A549 (cell line): ENCODE measurements at regions not wholly inside any gene's neighbourhood (a gene's known extent, or its start where the extent isn't known, plus 50 kb on each side); places are given as distances from the start of the nearest gene placed in this dataset.
A peak's percentile ranks its signal among the peaks of the same experiment; 100 is the strongest.

Experiments used
- ATAC-seq, 2 experiments: fragments of 200-7000 bp in 1 of 2; fragments of >200 bp in 1 of 2; cut with Nextera tagmentation in 1 of 2; cut with Tn5 transposase in 1 of 2; 3 replicates each; pipeline versions ENCODE4 v1.8.0 to v1.9.1; 2018 to 2020; ENCODE audit warnings: mild to moderate bottlenecking in 1 of 2, moderate library complexity in 1 of 2
- CTCF ChIA-PET: fragments of 300-600 bp; sonication (Branson Sonifier 250); formaldehyde crosslinking; extraction: SDS; loops from one replicate; lab custom pipeline; 2021; ENCODE audit warnings: antibody characterized with exemption, inconsistent platforms; lab: Yijun Ruan, JAX
- POLR2A ChIA-PET: fragments of 350-600 bp; formaldehyde crosslinking; extraction: SDS; loops from one replicate; lab custom pipeline; 2021; ENCODE audit warnings: antibody characterized with exemption, inconsistent platforms; lab: Yijun Ruan, JAX
- DNase-seq, 2 experiments: peaks; one replicate each; pipeline versions ENCODE4 v3.0.0 to v3.0.0-alpha.2; 2011 to 2016; ENCODE audit warnings: low read depth in 1 of 2, low spot score in 1 of 2
- FAIRE-seq: peaks from 2 replicates; lab custom pipeline; 2011; peaks lifted over from hg19 to GRCh38; lab: Jason Lieb, UNC
- H3K27ac ChIP-seq, 2 experiments: fragments of >200 bp; sonication (Bioruptor Twin); formaldehyde crosslinking; 3 replicates each; pipeline ENCODE4 v1.5.1; 2016 to 2017
- H3K4me1 ChIP-seq: fragments of >200 bp; sonication (Bioruptor Twin); formaldehyde crosslinking; 3 replicates; pipeline ENCODE4 v1.6.1; 2016
- H3K4me2 ChIP-seq: fragments of >200 bp; sonication (Bioruptor Twin); formaldehyde crosslinking; 3 replicates; pipeline ENCODE4 v1.6.1; 2016
- H3K4me3 ChIP-seq: fragments of >200 bp; sonication (Bioruptor Twin); formaldehyde crosslinking; 3 replicates; pipeline ENCODE4 v1.5.1; 2016
- H3K9me3 ChIP-seq: fragments of >200 bp; sonication (Bioruptor Twin); formaldehyde crosslinking; 3 replicates; pipeline ENCODE4 v1.6.1; 2016
- BHLHE40 ChIP-seq: IDR thresholded peaks from 2 replicates; pipeline ENCODE4 v1.6.1; 2012; ENCODE audit warnings: low read depth, low read length, inconsistent platforms
- CBX2 ChIP-seq: fragments of 200-600 bp; sonication (generic); IDR thresholded peaks from 2 replicates; pipeline ENCODE4 v1.6.1; 2016; ENCODE audit warnings: low read depth, mild to moderate bottlenecking, borderline replicate concordance
- CBX8 ChIP-seq: fragments of 200-600 bp; sonication (generic); IDR thresholded peaks from 2 replicates; pipeline ENCODE4 v1.6.1; 2016
- CHD2 ChIP-seq: fragments of 150-350 bp; IDR thresholded peaks from 2 replicates; pipeline ENCODE4 v1.6.1; 2014; ENCODE audit warnings: low read length; ENCODE audit not compliant: partially characterized antibody
- CHD4 ChIP-seq: fragments of 200-600 bp; sonication (generic); IDR thresholded peaks from 2 replicates; pipeline ENCODE4 v1.6.1; 2016; ENCODE audit warnings: antibody characterized with exemption, mild to moderate bottlenecking, borderline replicate concordance
- EP300 ChIP-seq, 2 experiments: fragments of >200 bp; sonication (Bioruptor Twin); formaldehyde crosslinking; IDR thresholded peaks; 2 replicates in 1 of 2; 3 replicates in 1 of 2; pipeline ENCODE4 v1.6.1; 2016 to 2017
- ESRRA ChIP-seq: fragments of 150-350 bp; IDR thresholded peaks from 2 replicates; pipeline ENCODE4 v1.6.1; 2014; ENCODE audit warnings: mild to moderate bottlenecking, low read length, borderline replicate concordance
- FOXS1 ChIP-seq: fragments of 250-450 bp; sonication (Bioruptor Pico); IDR thresholded peaks from 2 replicates; pipeline ENCODE4 v1.5.0; 2020; ENCODE audit warnings: mild to moderate bottlenecking, moderate library complexity
- HDAC2 ChIP-seq: fragments of 200-600 bp; sonication (generic); IDR thresholded peaks from 2 replicates; pipeline ENCODE4 v1.6.1; 2016
- HEYL ChIP-seq: fragments of 250-450 bp; sonication (Bioruptor Pico); IDR thresholded peaks from 2 replicates; pipeline ENCODE4 v1.8.0; 2021; ENCODE audit warnings: mild to moderate bottlenecking, moderate library complexity
- JUN ChIP-seq, 2 experiments: fragments of >200 bp; sonication (Bioruptor Twin); formaldehyde crosslinking; IDR thresholded peaks; 2 replicates in 1 of 2; 3 replicates in 1 of 2; pipeline ENCODE4 v1.6.1; 2016 to 2017
- JUNB ChIP-seq: fragments of >200 bp; sonication (Bioruptor Twin); formaldehyde crosslinking; IDR thresholded peaks from 2 replicates; pipeline ENCODE4 v1.6.1; 2016
- KDM5A ChIP-seq: fragments of 200-600 bp; sonication (generic); IDR thresholded peaks from 2 replicates; pipeline ENCODE4 v1.6.1; 2016; ENCODE audit warnings: antibody characterized with exemption, mild to moderate bottlenecking
- MAZ ChIP-seq: fragments of 150-350 bp; IDR thresholded peaks from 2 replicates; pipeline ENCODE4 v1.6.1; 2014; ENCODE audit warnings: antibody characterized with exemption, low read depth, low read length, borderline replicate concordance
- MYC ChIP-seq: IDR thresholded peaks from 2 replicates; pipeline ENCODE4 v1.6.1; 2012; ENCODE audit warnings: mild to moderate bottlenecking, inconsistent platforms, low read length, improper control_type of control experiment, borderline replicate concordance
- NFE2L2 ChIP-seq: fragments of 150-350 bp; conservative IDR thresholded peaks from 2 replicates; pipeline ENCODE4 v1.6.1; 2014; ENCODE audit warnings: low read length
- NR3C1 ChIP-seq: fragments of >200 bp; sonication (Bioruptor Twin); formaldehyde crosslinking; IDR thresholded peaks from 3 replicates; pipeline ENCODE4 v1.6.1; 2017
- POLR2A ChIP-seq: IDR thresholded peaks from 2 replicates; pipeline ENCODE4 v1.6.1; 2012; ENCODE audit warnings: mild to moderate bottlenecking, low read length
- RAD21 ChIP-seq, 2 experiments: fragments of >200 bp in 1 of 2; sonication (Bioruptor Twin) in 1 of 2; formaldehyde crosslinking in 1 of 2; IDR thresholded peaks in 1 of 2; conservative IDR thresholded peaks in 1 of 2; 2 replicates in 1 of 2; 3 replicates in 1 of 2; pipeline ENCODE4 v1.6.1; 2012 to 2018; ENCODE audit warnings: inconsistent platforms in 1 of 2
- RCOR1 ChIP-seq: fragments of 150-350 bp; IDR thresholded peaks from 2 replicates; pipeline ENCODE4 v1.6.1; 2014; ENCODE audit warnings: antibody characterized with exemption, low read length, low read depth
- SMC3 ChIP-seq: fragments of >200 bp; sonication (Bioruptor Twin); formaldehyde crosslinking; IDR thresholded peaks from 3 replicates; pipeline ENCODE4 v1.6.1; 2018; ENCODE audit warnings: inconsistent platforms
- SREBF2 ChIP-seq: fragments of 450-650 bp; IDR thresholded peaks from 2 replicates; pipeline ENCODE4 v1.6.1; 2014; ENCODE audit warnings: mild to moderate bottlenecking, moderate library complexity
- TP53 ChIP-seq: fragments of 250-450 bp; sonication (Bioruptor Pico); IDR thresholded peaks from 2 replicates; pipeline ENCODE4 v1.5.0; 2021; ENCODE audit warnings: mild to moderate bottlenecking, moderate library complexity
- ZC3H11A ChIP-seq: fragments of 450-650 bp; IDR thresholded peaks from 2 replicates; pipeline ENCODE4 v1.6.1; 2014; ENCODE audit warnings: antibody characterized with exemption, mild to moderate bottlenecking
- ZFP36 ChIP-seq: fragments of 450-650 bp; IDR thresholded peaks from 2 replicates; pipeline ENCODE4 v1.6.1; 2014; ENCODE audit warnings: borderline replicate concordance; ENCODE audit not compliant: partially characterized antibody
- WGBS: methylation state at CpG from one replicate; pipeline ENCODE4 v1.1.6; 2017; ENCODE audit errors: missing lambda C conversion rate; 5-methylcytosine and 5-hydroxymethylcytosine counted together

DNA sequence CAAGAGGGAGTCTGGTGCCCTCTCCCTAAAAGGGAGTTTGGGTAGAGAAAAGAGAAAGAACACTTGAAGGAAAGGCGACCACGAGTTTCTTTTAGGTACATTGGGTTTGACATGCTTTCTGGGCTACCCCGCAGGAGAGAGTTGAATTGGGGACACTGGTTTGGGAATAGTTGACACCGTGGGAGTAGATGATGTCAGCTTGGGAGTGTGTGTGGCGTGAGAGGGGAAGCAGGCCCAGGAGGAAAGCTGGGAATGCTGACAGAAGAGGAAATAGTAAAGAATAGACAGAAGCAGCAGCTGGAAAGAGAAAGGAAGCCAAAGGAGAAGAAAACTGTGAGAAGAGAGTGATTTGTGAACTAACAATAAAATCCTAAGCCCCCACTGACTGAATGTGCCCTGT lies 442.9 kb downstream of the DYNC2H1 start (continued):
- no peak for TF ChIP-seq EP300 (IDR thresholded peaks at IDR 0.05)
- TF ChIP-seq JUNB = no peak
- TF ChIP-seq ZFP36 = no peak
- no peak for TF ChIP-seq MYC
- no peak for TF ChIP-seq NR3C1
- TF ChIP-seq ESRRA = no peak
- TF ChIP-seq SREBF2 = no peak
- no peak for TF ChIP-seq CHD4
- no peak for TF ChIP-seq MAZ

GRCh38 chr11:103556171-103556570 lies 446.9 kb downstream of the DYNC2H1 start:
- Histone ChIP-seq H3K4me3 (no peak overlapping the region), H3K27ac (no peak overlapping the region), H3K9me3 (no peaks in the 10 kb centered on the region), H3K4me2 (no peak overlapping the region), H3K4me1 (no peaks in the 10 kb centered on the region)
- WGBS = 68% methylated on average over 3 of the region's 3 CpGs
- no peak for ATAC-seq
- TF ChIP-seq ESRRA (no peak), SMC3 (no peak), RAD21 (conservative IDR thresholded peaks at IDR 0.05 in 1 of 2, IDR thresholded peaks at IDR 0.05 in 1 of 2) (no peak), POLR2A (no peak), NFE2L2 (no peak), SREBF2 (no peak), CHD2 (no peak), TP53 (CRISPR knock-in tag) (no peak), FOXS1 (CRISPR knock-in tag) (no peak), JUN (IDR thresholded peaks at IDR 0.05) (no peak), BHLHE40 (no peak), KDM5A (no peak), HEYL (CRISPR knock-in tag) (no peak), CBX8 (no peak), JUNB (no peak)
- FAIRE-seq = no peak
- POLR2A ChIA-PET = no interaction called here
- CTCF ChIA-PET = no interaction called here
- no peak for DNase-seq

GRCh38 chr11:103566116-103566515 lies 456.9 kb downstream of the DYNC2H1 start:
- H3K4me3 ChIP-seq = no peak overlapping the region
- no peak for ATAC-seq
- H3K4me2 ChIP-seq = no peak overlapping the region
- no peaks in the 10 kb centered on the region for H3K9me3 ChIP-seq
- TF ChIP-seq HDAC2 (no peak), CBX2 (no peak)
- H3K27ac ChIP-seq = no peak overlapping the region
- no peak for FAIRE-seq
- CTCF ChIA-PET = no interaction called here
- DNase-seq = no peak
- POLR2A ChIA-PET = no interaction called here
- 71% methylated on average over 4 of the region's 4 CpGs for WGBS
- no peaks in the 10 kb centered on the region for H3K4me1 ChIP-seq

- Histone ChIP-seq H3K9me3 (no peaks in the 10 kb centered on the region), H3K4me2 (peak overlapping the region; percentile 9; the same call in 1 of the 3 replicates), H3K27ac (no peak overlapping the region), H3K4me1 (peaks cover 10% of the 10 kb centered on the region)
- FAIRE-seq (no peak), DNase-seq (no peak), ATAC-seq (no peak)
- 90% methylated on average over 2 of the region's 2 CpGs for WGBS
- ChIA-PET CTCF (no interaction called here), POLR2A (no interaction called here)
- TF ChIP-seq FOXS1 (CRISPR knock-in tag) (no peak), RCOR1 (no peak), CHD4 (no peak), CBX2 (no peak), ZC3H11A (no peak)
- TF ChIP-seq, all 56 proteins: peak for 0
- H3K4me3 ChIP-seq = no peak overlapping the region
Observed at GRCh38 chr11:103581760-103582159, 454.7 kb upstream of the DDI1 start.
